ENCODE measurements at regions not wholly inside any gene's neighbourhood (a gene's known extent, or its start where the extent isn't known, plus 50 kb on each side); places are given as distances from the start of the nearest gene placed in this dataset.

- no peak for TF ChIP-seq CTCF (IDR thresholded peaks at IDR 0.05; ENCODE audit: low read depth, low read length)
- no peak for DNase-seq (ENCODE audit: extremely low read depth, low read depth)
Observed at GRCh38 chr6:53398247-53399026, 49.7 kb upstream of the ELOVL5 start.

Measured in AG09319 (cell line).